Aorta (tissue), 5 donors: ENCODE measurements at regions not wholly inside any gene's neighbourhood (a gene's known extent, or its start where the extent isn't known, plus 50 kb on each side); places are given as distances from the start of the nearest gene placed in this dataset.

ENCODE experiments used
- ATAC-seq: fragments of 200-7000 bp; cut with Tn5 transposase; one replicate; pipeline ENCODE4 v1.9.1; 2022; ENCODE audit warnings: moderate library complexity; ENCODE audit not compliant: low FRiP score
- DNase-seq, 2 donors: peaks; one replicate each; pipeline ENCODE4 v3.0.0-alpha.2; 2020
- H3K27ac ChIP-seq, 2 donors: one replicate each; pipeline ENCODE4 v1.5.1; 2013; ENCODE audit warnings: low read length in 2 of 2, mild to moderate bottlenecking in 2 of 2, moderate library complexity in 2 of 2, control low read depth in 1 of 2, inconsistent platforms in 1 of 2, low read depth in 1 of 2
- H3K27me3 ChIP-seq, 2 donors: one replicate each; pipeline ENCODE4 v1.6.1; 2013; ENCODE audit warnings: control low read depth in 1 of 2, low read length in 1 of 2, mild to moderate bottlenecking in 1 of 2, moderate library complexity in 1 of 2; ENCODE audit not compliant: insufficient read depth in 2 of 2, control insufficient read depth in 1 of 2
- H3K36me3 ChIP-seq, 2 donors: one replicate each; pipeline ENCODE4 v1.6.1; 2013; ENCODE audit warnings: control low read depth in 1 of 2, low read length in 1 of 2, mild to moderate bottlenecking in 1 of 2; ENCODE audit not compliant: insufficient read depth in 2 of 2, control insufficient read depth in 1 of 2
- H3K4me1 ChIP-seq, 2 donors: one replicate each; pipeline ENCODE4 v1.6.1; 2013; ENCODE audit warnings: low read length in 2 of 2, control low read depth in 1 of 2, mild to moderate bottlenecking in 1 of 2, moderate library complexity in 1 of 2; ENCODE audit not compliant: insufficient read depth in 2 of 2, control insufficient read depth in 1 of 2
- H3K4me3 ChIP-seq, 2 donors: one replicate each; pipeline ENCODE4 v1.5.1; 2013; ENCODE audit warnings: low read length in 2 of 2, control low read depth in 1 of 2, mild to moderate bottlenecking in 1 of 2
- H3K9me3 ChIP-seq: one replicate; pipeline ENCODE4 v1.6.1; 2013; ENCODE audit warnings: mild to moderate bottlenecking, low read length; ENCODE audit not compliant: control insufficient read depth
- WGBS, 2 donors: extraction: QIAGEN DNeasy Blood & Tissue Kit; methylation state at CpG; one replicate each; pipeline ENCODE4 v1.1.7; 2013; 5-methylcytosine and 5-hydroxymethylcytosine counted together
- intact Hi-C, 2 donors: fragments of 100-400 bp; cut with DNase I; formaldehyde crosslinking; loops; one replicate each; pipeline versions ENCODE4 v1.14.2 to v1.15.0; 2022
- donor health status: healthy with polysubstance abuse.
- donor health status: Bipolar disorder and iron deficiency.
- donor health status: DM: no; HTN: no; CAD: no.
- donor health status: DM: no; HTN: no; CAD: no.
- donor health status: DM: yes; HTN: yes; CAD: no.

- WGBS, 2 donors = 94 to 95% methylated on average over 7 of the region's 7 CpGs
- no peaks in the 10 kb centered on the region for H3K9me3 ChIP-seq
- H3K4me3 ChIP-seq = no peak overlapping the region
- DNase-seq (no peak), ATAC-seq (peak; percentile 33)
- intact Hi-C loops = no loop called here
- H3K4me1 ChIP-seq = no peaks in the 10 kb centered on the region
- H3K27me3 ChIP-seq = no peaks in the 10 kb centered on the region
- H3K36me3 ChIP-seq = no peaks in the 10 kb centered on the region
- H3K27ac ChIP-seq = no peak overlapping the region
These were observed 617.3 kb upstream of the REG3G start for GRCh38 chr2:78407960-78408794.

- Histone ChIP-seq H3K4me1 (no peaks in the 10 kb centered on the region), H3K36me3 (no peaks in the 10 kb centered on the region), H3K27ac (no peak overlapping the region), H3K27me3 (no peaks in the 10 kb centered on the region), H3K9me3 (no peaks in the 10 kb centered on the region), H3K4me3 (no peak overlapping the region)
- DNase-seq (no peak), ATAC-seq (peak; percentile 46)
- WGBS, 2 donors = 93 to 95% methylated on average over 2 of the region's 2 CpGs
- intact Hi-C loops = no loop called here
These were observed 616.7 kb upstream of the REG3G start for GRCh38 chr2:78408795-78409118.

- no peak for ATAC-seq
- Histone ChIP-seq H3K9me3 (no peaks in the 10 kb centered on the region), H3K4me1 (no peaks in the 10 kb centered on the region), H3K4me3 (no peak overlapping the region), H3K36me3 (no peaks in the 10 kb centered on the region), H3K27ac (no peak overlapping the region), H3K27me3 (no peaks in the 10 kb centered on the region)
- no peak for DNase-seq
- intact Hi-C loops = no loop called here
These were observed 614.2 kb upstream of the REG3G start for GRCh38 chr2:78411303-78411702.

GRCh38 chr2:78416625-78417300 is 608.7 kb upstream of the REG3G start:
- Histone ChIP-seq H3K36me3 (no peaks in the 10 kb centered on the region), H3K4me1 (no peaks in the 10 kb centered on the region), H3K27me3 (no peaks in the 10 kb centered on the region), H3K27ac (no peak overlapping the region), H3K4me3 (no peak overlapping the region), H3K9me3 (no peaks in the 10 kb centered on the region)
- WGBS, 2 donors = 67% methylated on average over 2 of the region's 2 CpGs
- intact Hi-C loops = no loop called here
- ATAC-seq (no peak), DNase-seq (no peak)

- H3K36me3 ChIP-seq = no peaks in the 10 kb centered on the region
- 10 to 15% methylated on average over 2 of the region's 2 CpGs for WGBS, 2 donors
- no peak overlapping the region for H3K27ac ChIP-seq
- intact Hi-C loops = no loop called here
- no peaks in the 10 kb centered on the region for H3K9me3 ChIP-seq
- H3K4me1 ChIP-seq = no peaks in the 10 kb centered on the region
- H3K4me3 ChIP-seq = no peak overlapping the region
- DNase-seq (no peak), ATAC-seq (no peak)
- H3K27me3 ChIP-seq = no peaks in the 10 kb centered on the region
These were observed 608.1 kb upstream of the REG3G start for GRCh38 chr2:78417355-78417754.

- Histone ChIP-seq H3K4me3 (no peak overlapping the region), H3K27ac (no peak overlapping the region), H3K27me3 (no peaks in the 10 kb centered on the region), H3K4me1 (no peaks in the 10 kb centered on the region), H3K36me3 (no peaks in the 10 kb centered on the region), H3K9me3 (no peaks in the 10 kb centered on the region)
- DNase-seq (no peak), ATAC-seq (no peak)
- WGBS, 2 donors = 7 to 8% methylated on average over 2 of the region's 2 CpGs
- intact Hi-C loops = no loop called here
These were observed 607.5 kb upstream of the REG3G start for GRCh38 chr2:78418021-78418420.

- H3K27me3 ChIP-seq = no peaks in the 10 kb centered on the region
- no peaks in the 10 kb centered on the region for H3K9me3 ChIP-seq
- no peaks in the 10 kb centered on the region for H3K4me1 ChIP-seq
- no peak overlapping the region for H3K27ac ChIP-seq
- ATAC-seq (no peak), DNase-seq (no peak)
- no peak overlapping the region for H3K4me3 ChIP-seq
- 89 to 96% methylated on average over 1 of the region's 1 CpG for WGBS, 2 donors
- intact Hi-C loops = no loop called here
- no peaks in the 10 kb centered on the region for H3K36me3 ChIP-seq
These were observed 605.4 kb upstream of the REG3G start for GRCh38 chr2:78420132-78420531.

- DNase-seq (no peak), ATAC-seq (no peak)
- no peaks in the 10 kb centered on the region for H3K36me3 ChIP-seq
- no peaks in the 10 kb centered on the region for H3K9me3 ChIP-seq
- no peaks in the 10 kb centered on the region for H3K4me1 ChIP-seq
- 81 to 86% methylated on average over 1 of the region's 1 CpG for WGBS, 2 donors
- H3K4me3 ChIP-seq = no peak overlapping the region
- intact Hi-C loops = no loop called here
- H3K27me3 ChIP-seq = no peaks in the 10 kb centered on the region
- no peak overlapping the region for H3K27ac ChIP-seq
These were observed 601.9 kb upstream of the REG3G start for GRCh38 chr2:78423631-78424030.

- intact Hi-C loops = no loop called here
- Histone ChIP-seq H3K4me1 (no peaks in the 10 kb centered on the region), H3K27ac (no peak overlapping the region), H3K9me3 (no peaks in the 10 kb centered on the region), H3K4me3 (no peak overlapping the region), H3K27me3 (no peaks in the 10 kb centered on the region), H3K36me3 (no peaks in the 10 kb centered on the region)
- ATAC-seq (no peak), DNase-seq (no peak)
- WGBS, 2 donors = 90 to 91% methylated on average over 6 of the region's 6 CpGs
These were observed 598.3 kb upstream of the REG3G start for GRCh38 chr2:78427170-78427569.
